ENCODE measurements at regions not wholly inside any gene's neighbourhood (a gene's known extent, or its start where the extent isn't known, plus 50 kb on each side); places are given as distances from the start of the nearest gene placed in this dataset.

GRCh38 chr4:13944095-13944511, 316.6 kb upstream of the BOD1L1 start:
- DNase-seq = no peak
- Histone ChIP-seq H3K9me3 (no peaks in the 10 kb centered on the region), H3K36me3 (no peaks in the 10 kb centered on the region), H3K27ac (no peak overlapping the region), H3K4me1 (no peaks in the 10 kb centered on the region), H3K4me3 (no peak overlapping the region), H3K27me3 (ENCODE audit: low read depth) (no peaks in the 10 kb centered on the region)
- intact Hi-C loops (cut with DNase I) = no loop called here
- ATAC-seq = no peak
- no peak for TF ChIP-seq CTCF (IDR thresholded peaks at IDR 0.05)

- ATAC-seq (no peak), DNase-seq (no peak)
- H3K27me3 ChIP-seq (ENCODE audit: low read depth) = no peaks in the 10 kb centered on the region
- no peak overlapping the region for H3K27ac ChIP-seq
- no peaks in the 10 kb centered on the region for H3K36me3 ChIP-seq
- no peaks in the 10 kb centered on the region for H3K4me1 ChIP-seq
- H3K9me3 ChIP-seq = no peaks in the 10 kb centered on the region
- no peak overlapping the region for H3K4me3 ChIP-seq
- no peak for TF ChIP-seq CTCF (IDR thresholded peaks at IDR 0.05)
- intact Hi-C loops (cut with DNase I) = no loop called here
Observed at GRCh38 chr4:13947921-13948320, 320.4 kb upstream of the BOD1L1 start.

GRCh38 chr4:13950491-13950890, 323.0 kb upstream of the BOD1L1 start:
- H3K4me3 ChIP-seq = no peak overlapping the region
- intact Hi-C loops (cut with DNase I) = no loop called here
- no peak for ATAC-seq

GRCh38 chr4:13953083-13953482, 325.6 kb upstream of the BOD1L1 start:
- H3K9me3 ChIP-seq = no peaks in the 10 kb centered on the region
- TF ChIP-seq CTCF (IDR thresholded peaks at IDR 0.05) = no peak
- no peaks in the 10 kb centered on the region for H3K36me3 ChIP-seq
- H3K4me1 ChIP-seq = no peaks in the 10 kb centered on the region
- intact Hi-C loops (cut with DNase I) = no loop called here
- DNase-seq = no peak
- no peaks in the 10 kb centered on the region for H3K27me3 ChIP-seq (ENCODE audit: low read depth)
- no peak overlapping the region for H3K4me3 ChIP-seq
- no peak for ATAC-seq
- no peak overlapping the region for H3K27ac ChIP-seq

More at GRCh38 chr4:13950491-13950890, 323.0 kb upstream of the BOD1L1 start:
- DNase-seq = no peak
- Histone ChIP-seq H3K36me3 (no peaks in the 10 kb centered on the region), H3K27ac (no peak overlapping the region), H3K4me1 (no peaks in the 10 kb centered on the region), H3K9me3 (no peaks in the 10 kb centered on the region), H3K27me3 (ENCODE audit: low read depth) (no peaks in the 10 kb centered on the region)
- TF ChIP-seq CTCF (IDR thresholded peaks at IDR 0.05) = no peak

- no peaks in the 10 kb centered on the region for H3K27me3 ChIP-seq (ENCODE audit: low read depth)
- no peak overlapping the region for H3K27ac ChIP-seq
- H3K9me3 ChIP-seq = no peaks in the 10 kb centered on the region
- TF ChIP-seq CTCF (IDR thresholded peaks at IDR 0.05) = no peak
- intact Hi-C loops (cut with DNase I) = no loop called here
- no peak for ATAC-seq
- no peaks in the 10 kb centered on the region for H3K36me3 ChIP-seq
- no peaks in the 10 kb centered on the region for H3K4me1 ChIP-seq
- H3K4me3 ChIP-seq = no peak overlapping the region
- DNase-seq = no peak
Observed at GRCh38 chr4:13955551-13955950, 328.0 kb upstream of the BOD1L1 start.

- H3K27me3 ChIP-seq (ENCODE audit: low read depth) = no peaks in the 10 kb centered on the region
- H3K36me3 ChIP-seq = no peaks in the 10 kb centered on the region
- no peak overlapping the region for H3K27ac ChIP-seq
- intact Hi-C loops (cut with DNase I) = no loop called here
- ATAC-seq (no peak), DNase-seq (no peak)
- no peaks in the 10 kb centered on the region for H3K9me3 ChIP-seq
- no peak for TF ChIP-seq CTCF (IDR thresholded peaks at IDR 0.05)
- H3K4me3 ChIP-seq = no peak overlapping the region
- no peaks in the 10 kb centered on the region for H3K4me1 ChIP-seq
Observed at GRCh38 chr4:13956947-13957346, 329.4 kb upstream of the BOD1L1 start.

Data from lower lobe of right lung (tissue), 2 donors.